ENCODE measurements at regions not wholly inside any gene's neighbourhood (a gene's known extent, or its start where the extent isn't known, plus 50 kb on each side); places are given as distances from the start of the nearest gene placed in this dataset.

GRCh38 chr1:201750120-201750519 is 78.8 kb upstream of the IPO9 start:
- no peak for DNase-seq

GRCh38 chr1:201750934-201751333 is 78.0 kb upstream of the IPO9 start:
- no peak for DNase-seq

- no peak for DNase-seq
Observed at GRCh38 chr1:201751872-201752271, 77.1 kb upstream of the IPO9 start.

GRCh38 chr1:201752333-201752732 is 76.6 kb upstream of the IPO9 start:
- no peak for DNase-seq

GRCh38 chr1:201753492-201753891 is 75.5 kb upstream of the IPO9 start:
- DNase-seq = no peak

- no peak for DNase-seq
Observed at GRCh38 chr1:201754353-201754752, 74.6 kb upstream of the IPO9 start.

GRCh38 chr1:201755200-201755599 is 73.8 kb upstream of the IPO9 start:
- DNase-seq = no peak

GRCh38 chr1:201756406-201756805 is 72.6 kb upstream of the IPO9 start:
- DNase-seq = no peak

GRCh38 chr1:201758499-201759050 is 70.4 kb upstream of the IPO9 start:
- no peak for DNase-seq

GRCh38 chr1:201759194-201759815 is 69.7 kb upstream of the IPO9 start:
- DNase-seq = no peak

- DNase-seq = no peak
Observed at GRCh38 chr1:201760516-201760915, 68.4 kb upstream of the IPO9 start.

- DNase-seq = no peak
Observed at GRCh38 chr1:201761178-201761577, 67.8 kb upstream of the IPO9 start.

GRCh38 chr1:201761871-201762270 is 67.1 kb upstream of the IPO9 start:
- no peak for DNase-seq

GRCh38 chr1:201762381-201762780 is 66.6 kb upstream of the IPO9 start:
- DNase-seq = no peak

- DNase-seq = no peak
Observed at GRCh38 chr1:201763455-201764140, 65.4 kb upstream of the IPO9 start.

- DNase-seq = no peak
Observed at GRCh38 chr1:201764166-201764565, 64.8 kb upstream of the IPO9 start.

GRCh38 chr1:201764579-201764978 is 64.4 kb upstream of the IPO9 start:
- no peak for DNase-seq

- no peak for DNase-seq
Observed at GRCh38 chr1:201766131-201766866, 62.7 kb upstream of the IPO9 start.

- no peak for DNase-seq
Observed at GRCh38 chr1:201767339-201767738, 61.6 kb upstream of the IPO9 start.

GRCh38 chr1:201769072-201769471 is 59.9 kb upstream of the IPO9 start:
- no peak for DNase-seq

GRCh38 chr1:201769966-201770365 is 59.0 kb upstream of the IPO9 start:
- peak; percentile 73 for DNase-seq

GRCh38 chr1:201771466-201771865 is 57.5 kb upstream of the IPO9 start:
- no peak for DNase-seq

GRCh38 chr1:201772178-201772577 is 56.8 kb upstream of the IPO9 start:
- no peak for DNase-seq

Data from occipital lobe (tissue), 1 donor.